Activated CD4-positive, alpha-beta T cell treated with anti-CD3 and anti-CD28 coated beads, Interleukin-2, Interleukin-4, amounts not matched to agents 100 ng/mL and 50 ng/mL, durations not matched to agents 16 hours and 8 hours (primary cell): ENCODE measurements at regions not wholly inside any gene's neighbourhood (a gene's known extent, or its start where the extent isn't known, plus 50 kb on each side); places are given as distances from the start of the nearest gene placed in this dataset.

Source experiments
- DNase-seq: peaks from one replicate; pipeline ENCODE4 v3.0.0-alpha.2; 2020; ENCODE audit warnings: low spot score

DNA sequence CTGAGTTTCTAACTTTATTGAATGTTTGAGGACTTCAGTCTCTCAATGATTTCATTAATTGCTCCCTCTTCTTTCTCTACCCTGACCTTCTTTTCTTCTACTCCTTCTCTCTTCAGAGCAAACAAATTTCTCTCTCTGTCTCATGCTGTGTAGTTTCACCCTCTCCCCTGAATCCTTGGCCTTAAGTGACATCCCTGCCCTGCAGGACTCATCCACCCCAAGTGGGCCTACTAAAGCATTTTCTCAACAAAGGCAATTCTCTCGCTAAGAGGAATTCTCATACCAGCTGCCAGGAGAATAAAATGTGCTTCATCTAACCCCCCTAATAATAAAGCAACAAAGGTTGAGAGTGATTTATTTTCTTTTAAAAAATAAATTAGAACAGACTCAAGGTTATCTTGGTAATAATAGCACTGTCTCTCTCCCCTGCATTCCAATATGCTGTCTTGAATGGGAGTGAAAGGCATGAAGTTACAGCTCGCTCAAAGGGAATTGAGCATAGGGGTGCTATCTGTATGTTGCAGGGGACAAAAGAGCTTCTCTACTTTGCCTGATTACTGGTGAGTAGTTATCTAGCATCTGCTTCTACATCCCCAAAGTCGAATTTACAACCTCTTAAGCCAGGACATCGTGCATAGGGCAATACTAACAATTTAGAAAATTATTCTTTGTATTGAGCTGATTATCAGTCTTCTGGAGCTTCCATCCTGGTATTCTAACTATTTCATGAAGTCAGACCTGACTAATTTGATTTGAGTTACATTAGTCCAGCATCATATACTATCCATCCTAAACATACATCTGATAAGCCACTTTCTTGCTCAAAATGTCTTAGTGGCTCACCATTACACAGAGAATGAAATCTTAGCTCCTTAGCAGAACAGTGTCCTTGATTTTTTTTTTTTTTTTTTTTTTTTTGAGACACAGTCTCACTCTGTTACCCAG, 76.9 kb upstream of the DNAJC19 start:
- no peak for DNase-seq

DNA sequence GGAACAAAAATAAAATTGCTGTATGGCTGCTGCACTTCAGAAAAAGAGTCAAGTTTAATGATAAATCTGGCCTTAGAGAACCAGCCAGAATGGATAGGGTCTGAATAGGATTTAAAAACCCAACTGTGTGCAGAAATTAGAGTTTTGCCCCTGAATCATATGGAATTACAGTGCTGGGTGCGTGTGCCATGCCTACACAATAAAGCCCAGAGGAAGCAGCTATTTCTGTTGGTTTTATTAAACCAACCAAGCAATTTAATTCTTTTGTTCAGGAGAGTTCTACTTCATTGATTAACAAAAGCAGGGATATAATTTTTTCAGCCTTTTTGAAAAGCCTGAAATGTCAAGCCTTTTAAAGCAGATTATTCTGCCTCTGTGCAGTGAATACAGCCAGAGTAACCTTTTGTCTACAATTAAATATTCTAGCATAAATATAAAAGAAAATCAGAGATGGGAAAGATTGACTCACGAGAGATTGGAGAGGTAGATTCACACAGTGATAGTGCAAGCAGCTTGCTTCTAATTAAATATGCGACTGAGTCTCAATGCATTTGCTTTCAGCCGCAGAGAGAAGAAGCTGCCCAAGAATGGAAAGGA, 66.7 kb upstream of the DNAJC19 start:
- no peak for DNase-seq

DNA sequence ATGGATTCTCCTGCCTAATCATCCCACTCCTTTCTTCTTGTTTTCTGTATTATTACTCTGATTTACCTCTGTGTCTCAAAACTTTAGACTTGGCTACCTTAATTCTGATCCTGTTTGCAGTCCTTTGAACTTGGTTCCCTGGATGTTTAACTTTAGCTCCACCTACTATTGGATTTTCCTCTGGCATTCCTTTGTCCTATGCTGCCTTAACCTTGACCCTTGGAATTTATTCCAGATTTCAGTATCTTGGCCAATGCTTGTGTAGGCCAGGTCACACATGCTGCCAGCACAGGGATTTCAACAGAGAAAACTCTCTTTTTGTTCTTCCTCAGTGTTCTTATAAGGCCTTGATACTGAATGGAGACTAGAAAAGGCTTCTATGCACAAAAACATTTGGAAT, 65.0 kb upstream of the DNAJC19 start:
- no peak for DNase-seq

DNA sequence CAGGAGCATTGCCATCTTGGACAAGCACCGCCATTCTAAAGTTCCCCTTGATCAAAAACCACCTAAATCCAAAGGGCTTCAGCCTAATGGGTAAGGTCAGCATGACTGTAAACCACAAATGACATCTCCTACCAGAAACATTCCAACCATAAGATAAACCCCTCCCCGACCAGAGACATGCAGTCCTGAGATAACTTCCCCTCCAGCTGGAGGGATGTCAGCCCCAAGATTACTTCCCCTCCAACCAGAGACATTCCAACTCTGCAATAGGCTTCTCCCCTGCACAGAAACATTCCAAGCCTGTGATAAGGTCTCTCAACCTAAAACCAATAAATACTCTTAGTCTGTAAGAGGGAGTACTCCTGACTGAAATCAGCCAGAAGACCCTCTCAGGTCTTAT, 62.7 kb upstream of the DNAJC19 start:
- no peak for DNase-seq

DNA sequence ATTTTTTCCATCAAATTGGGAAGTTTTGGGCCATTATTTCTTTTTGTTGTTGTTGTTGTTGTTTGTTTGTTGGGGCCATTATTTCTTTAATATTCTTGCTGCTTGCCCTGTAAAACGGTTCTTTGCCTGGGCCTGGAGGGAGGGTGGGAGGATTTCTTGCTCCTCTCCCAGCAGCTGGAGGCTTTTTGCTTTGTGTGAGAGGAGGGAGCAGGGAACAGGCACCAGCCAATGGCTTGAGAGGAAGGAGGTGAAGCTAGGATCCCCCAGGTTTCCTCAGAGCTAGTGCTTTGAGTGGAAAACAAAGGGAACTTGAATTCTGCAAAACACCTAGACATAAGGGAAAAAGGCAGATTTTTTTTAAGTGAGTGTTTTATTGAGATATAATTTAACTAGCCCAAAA, 61.2 kb upstream of the DNAJC19 start:
- DNase-seq, result no peak

DNA sequence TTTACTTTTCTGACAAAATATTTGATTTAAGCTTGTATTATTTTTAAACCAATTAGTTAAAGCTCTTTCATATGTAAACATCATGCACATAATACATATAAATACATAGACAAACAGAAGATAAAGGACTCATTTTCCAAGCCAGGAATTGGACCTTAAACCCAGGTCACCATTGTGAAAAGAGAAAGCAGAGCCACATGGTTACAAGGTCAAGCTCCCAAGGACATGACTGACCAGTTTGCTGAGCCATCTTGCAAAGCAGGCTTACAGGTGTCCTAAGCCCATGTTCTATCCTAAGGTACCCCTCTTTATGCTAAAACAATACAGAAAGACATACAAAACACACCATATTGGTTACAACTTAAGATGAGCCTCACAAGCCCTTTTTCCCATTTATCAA, 50.5 kb upstream of the DNAJC19 start:
- no peak for DNase-seq
